ENCODE measurements at regions not wholly inside any gene's neighbourhood (a gene's known extent, or its start where the extent isn't known, plus 50 kb on each side); places are given as distances from the start of the nearest gene placed in this dataset.

DNA sequence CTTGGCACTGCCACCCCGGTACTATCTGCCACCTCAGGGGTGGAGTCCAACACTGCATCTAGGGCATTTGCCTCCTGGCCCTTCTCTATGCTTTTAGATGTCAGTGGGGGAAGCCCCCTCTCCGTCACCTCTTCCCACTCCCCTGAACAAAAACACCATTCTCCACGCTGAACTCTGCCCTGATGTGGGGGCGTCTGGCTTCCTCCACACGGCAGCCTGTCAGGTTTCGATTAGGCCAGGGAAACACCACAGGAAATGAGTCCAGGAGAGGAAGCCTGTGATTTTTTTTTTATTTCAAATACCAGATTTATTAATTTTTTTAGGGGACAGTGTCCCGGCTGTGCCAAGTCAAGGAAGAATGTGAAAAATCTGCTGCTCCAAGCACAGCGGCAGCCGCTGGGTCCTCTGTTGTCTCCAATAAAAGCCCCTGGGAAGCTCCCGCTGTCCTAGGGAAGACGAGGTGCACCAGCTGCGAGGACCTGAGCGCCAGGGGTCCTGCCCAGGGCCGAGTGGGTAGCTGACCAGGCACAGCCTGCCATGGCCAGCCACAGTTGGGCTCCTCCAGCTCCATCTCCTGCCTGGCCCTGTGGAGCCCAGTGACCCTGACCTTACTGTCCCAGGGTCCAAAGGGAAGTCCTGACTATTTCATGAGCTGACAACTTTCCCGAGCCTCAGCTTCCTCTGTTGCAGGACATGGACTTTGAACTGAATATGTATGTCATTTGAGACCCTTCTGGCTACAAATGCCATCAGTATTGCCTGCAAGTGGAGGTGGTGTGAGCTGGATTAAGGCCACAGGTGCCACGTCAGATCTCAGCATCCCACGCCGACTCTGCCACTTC, 336.7 kb downstream of the FOXL1 start:
- Histone ChIP-seq H2AFZ (ENCODE audit: low read depth, low read length) (no peak overlapping the region), H3K79me2 (ENCODE audit: low read length) (no peaks in the 10 kb centered on the region), H3K27me3 (ENCODE audit: low read depth, low read length) (no peaks in the 10 kb centered on the region), H3K4me1 (ENCODE audit: low read length) (no peaks in the 10 kb centered on the region), H3K36me3 (replicated peaks; ENCODE audit: low read depth, low read length) (no peaks in the 10 kb centered on the region), H3K4me2 (ENCODE audit: low read length) (no peak overlapping the region), H3K9me3 (ENCODE audit: insufficient read depth, low read length) (no peaks in the 10 kb centered on the region), H4K20me1 (ENCODE audit: insufficient read depth, low read length) (no peaks in the 10 kb centered on the region), H3K27ac (ENCODE audit: low read length) (no peak overlapping the region), H3K4me3 (ENCODE audit: low read length) (no peak overlapping the region), H3K9ac (ENCODE audit: low read length) (no peak overlapping the region)
- TF ChIP-seq, protein P1, sequence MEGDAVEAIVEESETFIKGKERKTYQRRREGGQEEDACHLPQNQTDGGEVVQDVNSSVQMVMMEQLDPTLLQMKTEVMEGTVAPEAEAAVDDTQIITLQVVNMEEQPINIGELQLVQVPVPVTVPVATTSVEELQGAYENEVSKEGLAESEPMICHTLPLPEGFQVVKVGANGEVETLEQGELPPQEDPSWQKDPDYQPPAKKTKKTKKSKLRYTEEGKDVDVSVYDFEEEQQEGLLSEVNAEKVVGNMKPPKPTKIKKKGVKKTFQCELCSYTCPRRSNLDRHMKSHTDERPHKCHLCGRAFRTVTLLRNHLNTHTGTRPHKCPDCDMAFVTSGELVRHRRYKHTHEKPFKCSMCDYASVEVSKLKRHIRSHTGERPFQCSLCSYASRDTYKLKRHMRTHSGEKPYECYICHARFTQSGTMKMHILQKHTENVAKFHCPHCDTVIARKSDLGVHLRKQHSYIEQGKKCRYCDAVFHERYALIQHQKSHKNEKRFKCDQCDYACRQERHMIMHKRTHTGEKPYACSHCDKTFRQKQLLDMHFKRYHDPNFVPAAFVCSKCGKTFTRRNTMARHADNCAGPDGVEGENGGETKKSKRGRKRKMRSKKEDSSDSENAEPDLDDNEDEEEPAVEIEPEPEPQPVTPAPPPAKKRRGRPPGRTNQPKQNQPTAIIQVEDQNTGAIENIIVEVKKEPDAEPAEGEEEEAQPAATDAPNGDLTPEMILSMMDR (IDR thresholded peaks at IDR 0.05; ENCODE audit: low read depth, low read length) = no peak
- no peak for TF ChIP-seq EZH2phosphoT487 (IDR thresholded peaks at IDR 0.05; ENCODE audit: low read depth)

DNA sequence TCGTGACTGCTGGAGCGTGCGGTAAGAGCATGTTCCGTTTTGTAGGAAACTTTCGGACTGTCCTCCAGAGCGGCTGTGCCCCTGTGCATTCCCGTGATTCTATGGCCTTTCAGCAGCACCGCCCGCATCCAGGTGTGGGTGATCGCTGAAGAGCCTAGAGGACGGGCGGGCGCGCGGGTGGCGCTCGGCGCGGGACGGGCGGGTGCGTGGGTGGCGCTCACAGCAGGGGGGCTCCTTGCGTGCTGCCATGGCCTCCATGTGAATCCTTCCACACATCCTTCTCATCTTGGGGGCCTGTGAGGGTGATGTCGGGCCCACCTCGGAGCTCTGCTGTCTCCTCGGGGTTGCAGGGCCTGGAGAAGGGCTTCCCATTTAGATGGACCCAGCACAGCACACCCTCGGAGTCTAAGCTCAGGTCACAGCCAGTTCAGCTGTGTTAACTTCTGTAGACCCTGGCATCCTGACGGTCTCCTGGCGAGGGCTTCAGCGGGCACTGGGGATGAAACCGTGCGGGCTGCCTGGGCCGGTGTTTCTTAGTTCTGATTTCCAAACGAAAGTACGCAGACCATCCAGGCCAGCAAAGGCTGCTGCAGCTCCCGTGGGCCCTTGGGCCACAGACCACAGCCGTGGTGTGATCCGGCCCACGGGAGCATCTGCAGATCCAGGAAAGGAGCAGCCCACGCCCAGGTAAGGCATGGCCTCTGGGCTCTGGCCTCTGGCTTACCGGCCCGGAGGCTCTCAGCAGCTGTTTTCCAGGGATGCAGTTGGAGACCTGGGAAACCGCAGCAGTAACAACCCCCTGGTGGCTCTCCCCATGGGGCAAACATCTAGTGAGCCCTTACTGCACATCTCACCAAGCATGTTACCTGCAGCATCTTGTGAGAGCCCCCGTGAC, 339.4 kb downstream of the FOXL1 start:
- Histone ChIP-seq H3K4me1 (ENCODE audit: low read length) (no peaks in the 10 kb centered on the region), H3K27ac (ENCODE audit: low read length) (no peak overlapping the region), H3K4me2 (ENCODE audit: low read length) (no peak overlapping the region), H3K9me3 (ENCODE audit: insufficient read depth, low read length) (no peaks in the 10 kb centered on the region), H3K79me2 (ENCODE audit: low read length) (no peaks in the 10 kb centered on the region), H3K36me3 (replicated peaks; ENCODE audit: low read depth, low read length) (no peaks in the 10 kb centered on the region), H4K20me1 (ENCODE audit: insufficient read depth, low read length) (no peaks in the 10 kb centered on the region), H3K27me3 (ENCODE audit: low read depth, low read length) (no peaks in the 10 kb centered on the region), H3K9ac (ENCODE audit: low read length) (no peak overlapping the region), H2AFZ (ENCODE audit: low read depth, low read length) (no peak overlapping the region), H3K4me3 (ENCODE audit: low read length) (no peak overlapping the region)
- TF ChIP-seq EZH2phosphoT487 (IDR thresholded peaks at IDR 0.05; ENCODE audit: low read depth) = no peak
- TF ChIP-seq, protein P1 (IDR thresholded peaks at IDR 0.05; ENCODE audit: low read depth, low read length) = no peak

DNA sequence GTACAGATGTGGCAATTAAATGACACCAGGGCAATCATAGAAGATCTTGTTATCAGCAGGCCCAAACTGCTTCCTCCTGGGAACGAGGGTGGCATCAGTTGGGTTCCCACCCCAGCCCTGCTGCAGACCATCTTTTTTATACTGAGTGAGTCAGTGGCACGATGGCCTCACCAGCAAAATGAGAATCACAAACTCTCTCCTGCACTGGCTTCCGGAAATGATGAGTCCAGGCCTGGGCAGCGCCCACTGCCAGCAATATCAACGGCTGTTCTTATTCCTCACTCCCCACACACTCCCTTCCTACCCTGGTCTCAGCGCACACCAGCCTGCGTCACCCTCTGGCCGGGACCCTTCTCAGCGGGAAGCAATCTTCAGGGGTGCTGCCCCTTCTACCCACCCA, 340.3 kb downstream of the FOXL1 start:
- TF ChIP-seq, protein P1 (IDR thresholded peaks at IDR 0.05; ENCODE audit: low read depth, low read length) = no peak
- TF ChIP-seq EZH2phosphoT487 (IDR thresholded peaks at IDR 0.05; ENCODE audit: low read depth) = no peak
- Histone ChIP-seq H3K4me1 (ENCODE audit: low read length) (no peaks in the 10 kb centered on the region), H3K4me2 (ENCODE audit: low read length) (no peak overlapping the region), H3K36me3 (replicated peaks; ENCODE audit: low read depth, low read length) (no peaks in the 10 kb centered on the region), H4K20me1 (ENCODE audit: insufficient read depth, low read length) (no peaks in the 10 kb centered on the region), H2AFZ (ENCODE audit: low read depth, low read length) (no peak overlapping the region), H3K27me3 (ENCODE audit: low read depth, low read length) (no peaks in the 10 kb centered on the region), H3K27ac (ENCODE audit: low read length) (no peak overlapping the region), H3K4me3 (ENCODE audit: low read length) (no peak overlapping the region), H3K9me3 (ENCODE audit: insufficient read depth, low read length) (no peaks in the 10 kb centered on the region), H3K79me2 (ENCODE audit: low read length) (no peaks in the 10 kb centered on the region), H3K9ac (ENCODE audit: low read length) (no peak overlapping the region)

DNA sequence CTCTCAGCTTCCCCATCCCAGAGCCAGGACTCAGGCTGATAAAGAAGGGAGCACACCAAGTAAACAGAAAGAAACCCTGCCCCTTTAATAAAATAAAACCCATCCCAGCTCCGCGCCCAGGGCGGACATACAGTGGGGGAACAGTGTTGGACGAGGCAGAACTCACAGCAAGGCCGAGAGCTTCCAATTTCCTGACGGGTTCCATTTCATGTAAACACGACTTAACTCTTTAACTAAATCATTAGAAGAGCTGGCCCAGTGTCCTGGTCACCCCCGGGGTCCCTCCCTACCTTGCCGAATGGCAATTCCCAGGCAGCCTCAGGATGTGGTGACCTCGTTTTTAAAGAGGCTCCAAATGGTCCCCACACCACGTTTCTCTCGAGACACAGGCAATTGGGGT, 340.7 kb downstream of the FOXL1 start:
- Histone ChIP-seq H3K27ac (ENCODE audit: low read length) (no peak overlapping the region), H4K20me1 (ENCODE audit: insufficient read depth, low read length) (no peaks in the 10 kb centered on the region), H3K79me2 (ENCODE audit: low read length) (no peaks in the 10 kb centered on the region), H3K9me3 (ENCODE audit: insufficient read depth, low read length) (no peaks in the 10 kb centered on the region), H3K27me3 (ENCODE audit: low read depth, low read length) (no peaks in the 10 kb centered on the region), H3K9ac (ENCODE audit: low read length) (no peak overlapping the region), H3K4me2 (ENCODE audit: low read length) (no peak overlapping the region), H3K4me3 (ENCODE audit: low read length) (no peak overlapping the region), H2AFZ (ENCODE audit: low read depth, low read length) (no peak overlapping the region), H3K4me1 (ENCODE audit: low read length) (no peaks in the 10 kb centered on the region), H3K36me3 (replicated peaks; ENCODE audit: low read depth, low read length) (no peaks in the 10 kb centered on the region)
- TF ChIP-seq EZH2phosphoT487 (IDR thresholded peaks at IDR 0.05; ENCODE audit: low read depth) = no peak
- TF ChIP-seq, protein P1 (IDR thresholded peaks at IDR 0.05; ENCODE audit: low read depth, low read length) = no peak
